ENCODE measurements at regions not wholly inside any gene's neighbourhood (a gene's known extent, or its start where the extent isn't known, plus 50 kb on each side); places are given as distances from the start of the nearest gene placed in this dataset.

DNA sequence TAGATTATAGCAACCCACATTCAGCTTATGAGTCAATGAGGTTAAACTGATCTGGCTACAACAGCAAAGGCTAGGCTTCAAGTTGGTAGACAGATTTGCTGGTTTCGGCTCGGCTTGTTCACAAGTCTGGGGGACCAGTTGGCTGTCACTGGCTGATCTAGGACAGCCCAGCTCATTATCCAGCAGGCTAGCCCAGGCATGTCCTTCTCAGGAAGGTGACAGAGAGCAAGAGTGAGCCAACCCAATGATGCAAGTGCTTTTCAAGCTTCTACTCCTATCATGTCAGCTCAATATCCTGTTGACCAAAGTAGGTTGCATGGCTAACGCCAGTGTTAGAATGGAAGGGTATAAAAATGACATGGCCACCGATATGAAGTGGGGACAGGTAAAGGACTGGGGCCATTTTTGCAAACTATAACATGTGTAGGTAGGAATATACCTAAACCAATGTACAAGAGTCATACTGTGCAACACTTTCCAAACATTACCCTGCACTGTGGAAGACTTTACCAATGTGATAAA lies 220.9 kb upstream of the SOX21 start:
- Histone ChIP-seq H3K36me3 (no peaks in the 10 kb centered on the region), H3K9me3 (peaks cover 0 to 1% (median 0%) of the 10 kb centered on the region in 4 donors), H3K4me3 (no peak overlapping the region), H3K27ac (no peak overlapping the region), H3K4me1 (no peaks in the 10 kb centered on the region), H3K27me3 (no peaks in the 10 kb centered on the region)
- intact Hi-C loops (cut with DNase I): no loop called here
- TF ChIP-seq EP300 (IDR thresholded peaks at IDR 0.05): no peak
- TF ChIP-seq CTCF (IDR thresholded peaks at IDR 0.05): no peak
- TF ChIP-seq POLR2A (IDR thresholded peaks at IDR 0.05): no peak
- no peak for TF ChIP-seq POLR2AphosphoS5 (IDR thresholded peaks at IDR 0.05)
- DNase-seq: no peak
- WGBS, 2 donors: 90 to 92% methylated on average over 4 of the region's 4 CpGs

- intact Hi-C loops (cut with DNase I): no loop called here
- Histone ChIP-seq H3K4me1 (no peaks in the 10 kb centered on the region), H3K9me3 (no peaks in the 10 kb centered on the region), H3K4me3 (no peak overlapping the region), H3K27me3 (no peaks in the 10 kb centered on the region), H3K36me3 (no peaks in the 10 kb centered on the region), H3K27ac (no peak overlapping the region)
- TF ChIP-seq CTCF (IDR thresholded peaks at IDR 0.05) (no peak), POLR2AphosphoS5 (IDR thresholded peaks at IDR 0.05) (no peak), EP300 (IDR thresholded peaks at IDR 0.05) (no peak), POLR2A (IDR thresholded peaks at IDR 0.05) (no peak)
- WGBS, 2 donors: 83 to 86% methylated on average over 5 of the region's 5 CpGs
- no peak for DNase-seq
Measured at GRCh38 chr13:94928127-94928775, 215.9 kb upstream of the SOX21 start.

GRCh38 chr13:94925263-94925662 lies 212.9 kb upstream of the SOX21 start:
- TF ChIP-seq CTCF (IDR thresholded peaks at IDR 0.05): no peak
- TF ChIP-seq POLR2A (IDR thresholded peaks at IDR 0.05): no peak
- no peak for TF ChIP-seq EP300 (IDR thresholded peaks at IDR 0.05)
- TF ChIP-seq POLR2AphosphoS5 (IDR thresholded peaks at IDR 0.05): no peak
- H3K27me3 ChIP-seq: no peaks in the 10 kb centered on the region
- H3K27ac ChIP-seq: no peak overlapping the region
- no peaks in the 10 kb centered on the region for H3K36me3 ChIP-seq
- H3K4me3 ChIP-seq: no peak overlapping the region
- WGBS, 2 donors: 61 to 77% methylated on average over 3 of the region's 3 CpGs
- H3K9me3 ChIP-seq: no peaks in the 10 kb centered on the region
- H3K4me1 ChIP-seq: no peaks in the 10 kb centered on the region
- no peak for DNase-seq
- intact Hi-C loops (cut with DNase I): no loop called here

- no peaks in the 10 kb centered on the region for H3K4me1 ChIP-seq
- TF ChIP-seq CTCF (IDR thresholded peaks at IDR 0.05) (no peak), POLR2A (IDR thresholded peaks at IDR 0.05) (no peak), EP300 (IDR thresholded peaks at IDR 0.05) (no peak), POLR2AphosphoS5 (IDR thresholded peaks at IDR 0.05) (no peak)
- intact Hi-C loops (cut with DNase I): no loop called here
- H3K27ac ChIP-seq: no peak overlapping the region
- no peak overlapping the region for H3K4me3 ChIP-seq
- H3K36me3 ChIP-seq: no peaks in the 10 kb centered on the region
- DNase-seq: no peak
- 31 to 57% methylated on average over 4 of the region's 4 CpGs for WGBS, 2 donors
- H3K27me3 ChIP-seq: no peaks in the 10 kb centered on the region
- no peaks in the 10 kb centered on the region for H3K9me3 ChIP-seq
Measured at GRCh38 chr13:94921181-94921580, 208.8 kb upstream of the SOX21 start.

DNA sequence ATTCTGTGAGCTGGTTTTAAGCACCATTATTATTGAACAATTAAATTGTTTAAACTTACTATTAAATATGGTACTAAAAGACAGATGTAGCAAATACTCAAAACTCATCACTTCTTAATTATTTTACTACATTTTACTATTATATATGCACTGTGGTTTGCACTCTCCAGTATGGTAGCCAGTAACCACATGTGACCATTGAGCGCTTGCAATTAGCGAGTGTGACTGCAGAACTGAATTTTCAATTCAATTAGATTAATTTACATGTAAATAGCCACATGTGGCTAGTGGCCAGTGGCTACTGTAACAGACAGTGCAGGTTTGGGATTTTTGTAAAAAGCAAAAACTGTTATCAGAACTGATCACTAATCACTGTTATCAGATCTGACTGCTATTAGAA lies 208.2 kb upstream of the SOX21 start:
- Histone ChIP-seq H3K9me3 (no peaks in the 10 kb centered on the region), H3K27ac (no peak overlapping the region), H3K36me3 (no peaks in the 10 kb centered on the region), H3K4me1 (no peaks in the 10 kb centered on the region), H3K4me3 (no peak overlapping the region), H3K27me3 (no peaks in the 10 kb centered on the region)
- DNase-seq: no peak
- TF ChIP-seq POLR2A (IDR thresholded peaks at IDR 0.05) (no peak), POLR2AphosphoS5 (IDR thresholded peaks at IDR 0.05) (no peak), CTCF (IDR thresholded peaks at IDR 0.05) (no peak), EP300 (IDR thresholded peaks at IDR 0.05) (no peak)
- WGBS, 2 donors: 88 to 92% methylated on average over 2 of the region's 2 CpGs
- intact Hi-C loops (cut with DNase I): no loop called here

All from sigmoid colon (tissue), 6 donors.